ENCODE measurements at regions not wholly inside any gene's neighbourhood (a gene's known extent, or its start where the extent isn't known, plus 50 kb on each side); places are given as distances from the start of the nearest gene placed in this dataset.

GRCh38 chr5:14078716-14079115, 64.4 kb upstream of the TRIO start:
- TF ChIP-seq CTCF (IDR thresholded peaks at IDR 0.05; ENCODE audit: low read depth, low read length, missing control alignments) = no peak
- no peak for DNase-seq (ENCODE audit: low read depth)
- no peak overlapping the region for H3K4me3 ChIP-seq (ENCODE audit: low read depth, low read length)

- no peak for DNase-seq (ENCODE audit: low read depth)
- no peak for TF ChIP-seq CTCF (IDR thresholded peaks at IDR 0.05; ENCODE audit: low read depth, low read length, missing control alignments)
- no peak overlapping the region for H3K4me3 ChIP-seq (ENCODE audit: low read depth, low read length)
These were observed 65.6 kb upstream of the TRIO start for GRCh38 chr5:14077501-14077900.

GRCh38 chr5:14076561-14076960, 66.6 kb upstream of the TRIO start:
- DNase-seq (ENCODE audit: low read depth) = no peak
- H3K4me3 ChIP-seq (ENCODE audit: low read depth, low read length) = no peak overlapping the region
- no peak for TF ChIP-seq CTCF (IDR thresholded peaks at IDR 0.05; ENCODE audit: low read depth, low read length, missing control alignments)

GRCh38 chr5:14075937-14076336, 67.2 kb upstream of the TRIO start:
- H3K4me3 ChIP-seq (ENCODE audit: low read depth, low read length) = no peak overlapping the region
- no peak for TF ChIP-seq CTCF (IDR thresholded peaks at IDR 0.05; ENCODE audit: low read depth, low read length, missing control alignments)
- no peak for DNase-seq (ENCODE audit: low read depth)

GRCh38 chr5:14071433-14071832, 71.7 kb upstream of the TRIO start:
- H3K4me3 ChIP-seq (ENCODE audit: low read depth, low read length) = no peak overlapping the region
- TF ChIP-seq CTCF (IDR thresholded peaks at IDR 0.05; ENCODE audit: low read depth, low read length, missing control alignments) = no peak
- no peak for DNase-seq (ENCODE audit: low read depth)

GRCh38 chr5:14069021-14069420, 74.1 kb upstream of the TRIO start:
- no peak for DNase-seq (ENCODE audit: low read depth)
- H3K4me3 ChIP-seq (ENCODE audit: low read depth, low read length) = no peak overlapping the region
- no peak for TF ChIP-seq CTCF (IDR thresholded peaks at IDR 0.05; ENCODE audit: low read depth, low read length, missing control alignments)

- no peak for DNase-seq (ENCODE audit: low read depth)
- H3K4me3 ChIP-seq (ENCODE audit: low read depth, low read length) = no peak overlapping the region
- no peak for TF ChIP-seq CTCF (IDR thresholded peaks at IDR 0.05; ENCODE audit: low read depth, low read length, missing control alignments)
These were observed 75.0 kb upstream of the TRIO start for GRCh38 chr5:14068136-14068535.

Data from GM12864 (cell line).